GM12878 (cell line): ENCODE measurements at regions not wholly inside any gene's neighbourhood (a gene's known extent, or its start where the extent isn't known, plus 50 kb on each side); places are given as distances from the start of the nearest gene placed in this dataset.

Experiments
- ATAC-seq: fragments of 200-7000 bp; cut with Tn5 transposase; 3 replicates; pipeline ENCODE4 v1.9.1; 2020; ENCODE audit warnings: mild to moderate bottlenecking, moderate library complexity
- BruUV-seq: library from RNA; stranded (reverse); fragments of 400-500 nt; replicated peaks from 2 replicates; lab custom pipeline; 2021; lab: Mats Ljungman, UMichigan
- CTCF ChIA-PET: fragments of 300-600 bp; sonication (Branson Sonifier 250); formaldehyde crosslinking; extraction: SDS; loops from one replicate; lab custom pipeline; 2021; ENCODE audit warnings: inconsistent platforms; lab: Yijun Ruan, JAX
- POLR2A ChIA-PET: fragments of 350-600 bp; formaldehyde crosslinking; extraction: SDS; loops from one replicate; lab custom pipeline; 2021; ENCODE audit warnings: inconsistent platforms; lab: Charles Lee
- RAD21 ChIA-PET: fragments of 300-600 bp; sonication (Branson Sonifier 250); formaldehyde crosslinking; loops from one replicate; lab custom pipeline; 2023; ENCODE audit warnings: antibody characterized with exemption; ENCODE audit not compliant: unreplicated experiment; lab: Charles Lee
- SMC1A ChIA-PET: fragments of 300-600 bp; sonication (Branson Sonifier 250); formaldehyde crosslinking; loops from one replicate; lab custom pipeline; 2023; ENCODE audit not compliant: unreplicated experiment, uncharacterized antibody; lab: Charles Lee
- DNase-seq: peaks from one replicate; pipeline ENCODE4 v3.0.0-alpha.2; 2011; ENCODE audit warnings: low read depth, low spot score
- FAIRE-seq: peaks from 3 replicates; lab custom pipeline; 2011; peaks lifted over from hg19 to GRCh38; lab: Jason Lieb, UNC
- H2AFZ ChIP-seq: 2 replicates; pipeline ENCODE4 v1.6.0; 2011; ENCODE audit warnings: low read depth, low read length, control low read depth; ENCODE audit not compliant: control insufficient read depth
- H3K27ac ChIP-seq: 2 replicates; pipeline ENCODE4 v1.5.1; 2011; ENCODE audit warnings: control low read depth; ENCODE audit not compliant: control insufficient read depth, insufficient read depth
- H3K27me3 ChIP-seq, 2 experiments: replicated peaks in 1 of 2; 2 replicates each; pipeline versions ENCODE4 v1.6.0 to v1.6.1; 2011; ENCODE audit warnings: low read length in 1 of 2; ENCODE audit not compliant: control insufficient read depth in 2 of 2, insufficient read depth in 2 of 2
- H3K36me3 ChIP-seq, 2 experiments: 2 replicates each; pipeline ENCODE4 v1.5.1; 2011; ENCODE audit warnings: low read length in 1 of 2; ENCODE audit not compliant: control insufficient read depth in 2 of 2, insufficient read depth in 2 of 2
- H3K4me1 ChIP-seq: 2 replicates; pipeline ENCODE4 v1.6.1; 2011; ENCODE audit warnings: mild to moderate bottlenecking, low read length, moderate library complexity, mixed read lengths; ENCODE audit not compliant: control insufficient read depth, insufficient read depth
- H3K4me2 ChIP-seq: 2 replicates; pipeline ENCODE4 v1.6.0; 2011; ENCODE audit warnings: control low read depth; ENCODE audit not compliant: control insufficient read depth, insufficient read depth
- H3K4me3 ChIP-seq: fragments of 200-600 bp; sonication (generic); 2 replicates; pipeline ENCODE4 v1.5.1; 2016
- H3K79me2 ChIP-seq: 2 replicates; pipeline ENCODE4 v1.6.0; 2011; ENCODE audit warnings: low read length; ENCODE audit not compliant: control insufficient read depth, insufficient read depth
- H3K9ac ChIP-seq: 2 replicates; pipeline ENCODE4 v1.8.0; 2011; ENCODE audit warnings: low read length, control low read depth, mixed read lengths; ENCODE audit not compliant: control insufficient read depth, insufficient read depth
- H3K9me3 ChIP-seq: replicated peaks from 3 replicates; pipeline ENCODE4 v1.5.1; 2011; ENCODE audit warnings: mild to moderate bottlenecking, low read length; ENCODE audit not compliant: control insufficient read depth, insufficient read depth
- H4K20me1 ChIP-seq: 2 replicates; pipeline ENCODE4 v1.6.0; 2011; ENCODE audit not compliant: control insufficient read depth, insufficient read depth
- IRF4 ChIP-seq: IDR thresholded peaks from 2 replicates; pipeline ENCODE4 v1.6.1; 2011; ENCODE audit warnings: low read depth, low read length
- MTA3 ChIP-seq: IDR thresholded peaks from 2 replicates; pipeline ENCODE4 v1.6.1; 2012; ENCODE audit warnings: low read length, inconsistent platforms, borderline replicate concordance
- RB1 ChIP-seq: fragments of 450-650 bp; formaldehyde crosslinking; IDR thresholded peaks from 2 replicates; pipeline ENCODE4 v1.6.1; 2017; ENCODE audit warnings: mild to moderate bottlenecking, borderline replicate concordance
- RCOR1 ChIP-seq: conservative IDR thresholded peaks from 2 replicates; pipeline ENCODE4 v1.6.1; 2012; ENCODE audit warnings: low read depth, low read length, improper control_type of control experiment
- RELA ChIP-seq: fragments of 450-650 bp; IDR thresholded peaks from 2 replicates; pipeline ENCODE4 v1.8.0; 2014; ENCODE audit warnings: borderline replicate concordance; ENCODE audit not compliant: partially characterized antibody
- SMC3 ChIP-seq: IDR thresholded peaks from 2 replicates; pipeline ENCODE4 v1.6.1; 2011; ENCODE audit warnings: low read length, improper control_type of control experiment, borderline replicate concordance
- YBX1 ChIP-seq: fragments of 450-650 bp; IDR thresholded peaks from 2 replicates; pipeline ENCODE4 v1.6.1; 2016; ENCODE audit warnings: antibody characterized with exemption
- WGBS: methylation state at CpG from one replicate; pipeline ENCODE4 v1.1.6; 2016; ENCODE audit warnings: low lambda C conversion rate; ENCODE audit not compliant: insufficient replicate concordance, insufficient coverage; ENCODE audit errors: missing lambda C conversion rate; 5-methylcytosine and 5-hydroxymethylcytosine counted together
- in situ Hi-C: fragments of 300-500 bp; cut with MboI; formaldehyde crosslinking; loops from 9 replicates; pipeline ENCODE4 v1.14.3; 2018; ENCODE audit warnings: mixed read lengths
- intact Hi-C: fragments of 100-400 bp; cut with micrococcal nuclease; formaldehyde crosslinking; loops from one replicate; pipeline ENCODE4 v1.14.2; 2022; ENCODE audit not compliant: unreplicated experiment
- TF ChIP-seq, protein P1 (sequence below): IDR thresholded peaks from 2 replicates; pipeline ENCODE4 v1.6.1; 2012; ENCODE audit warnings: low read depth, low read length, improper control_type of control experiment
- TF ChIP-seq, protein P2 (sequence below): fragments of 450-650 bp; formaldehyde crosslinking; IDR thresholded peaks from 2 replicates; pipeline ENCODE4 v1.5.0; 2022; ENCODE audit warnings: mild to moderate bottlenecking, missing genetic modification characterization
- TF ChIP-seq, protein P3 (sequence below): fragments of 450-650 bp; IDR thresholded peaks from 2 replicates; pipeline ENCODE4 v1.6.1; 2016; ENCODE audit warnings: mild to moderate bottlenecking, moderate library complexity, borderline replicate concordance
- TF ChIP-seq, protein P4 (sequence below): fragments of 450-650 bp; IDR thresholded peaks from 2 replicates; pipeline ENCODE4 v1.6.1; 2017; ENCODE audit warnings: mild to moderate bottlenecking, moderate library complexity

DNA sequence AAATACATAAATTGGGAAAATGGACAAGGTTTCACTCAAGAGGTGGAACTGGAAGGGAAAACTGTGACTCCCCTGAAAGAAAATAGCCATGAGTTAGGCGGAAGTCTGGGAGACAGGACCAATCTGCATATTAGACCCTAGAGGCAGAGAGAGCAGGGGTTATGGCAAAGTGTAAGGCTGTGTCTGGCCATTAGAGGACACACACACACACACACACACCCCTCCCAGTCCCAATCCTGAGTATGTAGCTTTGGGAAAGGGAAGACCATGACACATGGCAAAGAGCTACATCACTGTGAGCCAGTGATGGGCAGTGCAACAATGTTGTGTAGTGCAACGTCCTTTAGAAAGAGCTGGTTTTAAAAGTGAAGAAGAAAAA, 479.9 kb upstream of the NXPH2 start:
- in situ Hi-C loops (no loop called here), intact Hi-C loops (no loop called here)
- DNase-seq = no peak
- no peak for FAIRE-seq
- CTCF ChIA-PET = no interaction called here
- POLR2A ChIA-PET = no interaction called here
- H3K36me3 ChIP-seq = no peaks in the 10 kb centered on the region
- no peak for ATAC-seq
- RAD21 ChIA-PET = interaction anchor here (1.1 kb wide), 1 partner anchor 9 kb away, joined by 3 read pairs; no protein-coding TSS in a partner anchor
- BruUV-seq = no TSS peak
- no peaks in the 10 kb centered on the region for H3K4me1 ChIP-seq
- TF ChIP-seq, protein P1, sequence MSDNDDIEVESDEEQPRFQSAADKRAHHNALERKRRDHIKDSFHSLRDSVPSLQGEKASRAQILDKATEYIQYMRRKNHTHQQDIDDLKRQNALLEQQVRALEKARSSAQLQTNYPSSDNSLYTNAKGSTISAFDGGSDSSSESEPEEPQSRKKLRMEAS = no peak
- TF ChIP-seq IRF4 = no peak
- no peak for TF ChIP-seq MTA3
- no peak for TF ChIP-seq RB1
- TF ChIP-seq SMC3 = no peak
- no peak for TF ChIP-seq RCOR1
- TF ChIP-seq, protein P2, sequence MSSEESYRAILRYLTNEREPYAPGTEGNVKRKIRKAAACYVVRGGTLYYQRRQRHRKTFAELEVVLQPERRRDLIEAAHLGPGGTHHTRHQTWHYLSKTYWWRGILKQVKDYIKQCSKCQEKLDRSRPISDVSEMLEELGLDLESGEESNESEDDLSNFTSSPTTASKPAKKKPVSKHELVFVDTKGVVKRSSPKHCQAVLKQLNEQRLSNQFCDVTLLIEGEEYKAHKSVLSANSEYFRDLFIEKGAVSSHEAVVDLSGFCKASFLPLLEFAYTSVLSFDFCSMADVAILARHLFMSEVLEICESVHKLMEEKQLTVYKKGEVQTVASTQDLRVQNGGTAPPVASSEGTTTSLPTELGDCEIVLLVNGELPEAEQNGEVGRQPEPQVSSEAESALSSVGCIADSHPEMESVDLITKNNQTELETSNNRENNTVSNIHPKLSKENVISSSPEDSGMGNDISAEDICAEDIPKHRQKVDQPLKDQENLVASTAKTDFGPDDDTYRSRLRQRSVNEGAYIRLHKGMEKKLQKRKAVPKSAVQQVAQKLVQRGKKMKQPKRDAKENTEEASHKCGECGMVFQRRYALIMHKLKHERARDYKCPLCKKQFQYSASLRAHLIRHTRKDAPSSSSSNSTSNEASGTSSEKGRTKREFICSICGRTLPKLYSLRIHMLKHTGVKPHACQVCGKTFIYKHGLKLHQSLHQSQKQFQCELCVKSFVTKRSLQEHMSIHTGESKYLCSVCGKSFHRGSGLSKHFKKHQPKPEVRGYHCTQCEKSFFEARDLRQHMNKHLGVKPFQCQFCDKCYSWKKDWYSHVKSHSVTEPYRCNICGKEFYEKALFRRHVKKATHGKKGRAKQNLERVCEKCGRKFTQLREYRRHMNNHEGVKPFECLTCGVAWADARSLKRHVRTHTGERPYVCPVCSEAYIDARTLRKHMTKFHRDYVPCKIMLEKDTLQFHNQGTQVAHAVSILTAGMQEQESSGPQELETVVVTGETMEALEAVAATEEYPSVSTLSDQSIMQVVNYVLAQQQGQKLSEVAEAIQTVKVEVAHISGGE (CRISPR knock-in tag) = no peak
- TF ChIP-seq, protein P3, sequence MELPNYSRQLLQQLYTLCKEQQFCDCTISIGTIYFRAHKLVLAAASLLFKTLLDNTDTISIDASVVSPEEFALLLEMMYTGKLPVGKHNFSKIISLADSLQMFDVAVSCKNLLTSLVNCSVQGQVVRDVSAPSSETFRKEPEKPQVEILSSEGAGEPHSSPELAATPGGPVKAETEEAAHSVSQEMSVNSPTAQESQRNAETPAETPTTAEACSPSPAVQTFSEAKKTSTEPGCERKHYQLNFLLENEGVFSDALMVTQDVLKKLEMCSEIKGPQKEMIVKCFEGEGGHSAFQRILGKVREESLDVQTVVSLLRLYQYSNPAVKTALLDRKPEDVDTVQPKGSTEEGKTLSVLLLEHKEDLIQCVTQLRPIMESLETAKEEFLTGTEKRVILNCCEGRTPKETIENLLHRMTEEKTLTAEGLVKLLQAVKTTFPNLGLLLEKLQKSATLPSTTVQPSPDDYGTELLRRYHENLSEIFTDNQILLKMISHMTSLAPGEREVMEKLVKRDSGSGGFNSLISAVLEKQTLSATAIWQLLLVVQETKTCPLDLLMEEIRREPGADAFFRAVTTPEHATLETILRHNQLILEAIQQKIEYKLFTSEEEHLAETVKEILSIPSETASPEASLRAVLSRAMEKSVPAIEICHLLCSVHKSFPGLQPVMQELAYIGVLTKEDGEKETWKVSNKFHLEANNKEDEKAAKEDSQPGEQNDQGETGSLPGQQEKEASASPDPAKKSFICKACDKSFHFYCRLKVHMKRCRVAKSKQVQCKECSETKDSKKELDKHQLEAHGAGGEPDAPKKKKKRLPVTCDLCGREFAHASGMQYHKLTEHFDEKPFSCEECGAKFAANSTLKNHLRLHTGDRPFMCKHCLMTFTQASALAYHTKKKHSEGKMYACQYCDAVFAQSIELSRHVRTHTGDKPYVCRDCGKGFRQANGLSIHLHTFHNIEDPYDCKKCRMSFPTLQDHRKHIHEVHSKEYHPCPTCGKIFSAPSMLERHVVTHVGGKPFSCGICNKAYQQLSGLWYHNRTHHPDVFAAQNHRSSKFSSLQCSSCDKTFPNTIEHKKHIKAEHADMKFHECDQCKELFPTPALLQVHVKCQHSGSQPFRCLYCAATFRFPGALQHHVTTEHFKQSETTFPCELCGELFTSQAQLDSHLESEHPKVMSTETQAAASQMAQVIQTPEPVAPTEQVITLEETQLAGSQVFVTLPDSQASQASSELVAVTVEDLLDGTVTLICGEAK = no peak
- no peak for TF ChIP-seq RELA
- TF ChIP-seq YBX1 = no peak
- TF ChIP-seq, protein P4, sequence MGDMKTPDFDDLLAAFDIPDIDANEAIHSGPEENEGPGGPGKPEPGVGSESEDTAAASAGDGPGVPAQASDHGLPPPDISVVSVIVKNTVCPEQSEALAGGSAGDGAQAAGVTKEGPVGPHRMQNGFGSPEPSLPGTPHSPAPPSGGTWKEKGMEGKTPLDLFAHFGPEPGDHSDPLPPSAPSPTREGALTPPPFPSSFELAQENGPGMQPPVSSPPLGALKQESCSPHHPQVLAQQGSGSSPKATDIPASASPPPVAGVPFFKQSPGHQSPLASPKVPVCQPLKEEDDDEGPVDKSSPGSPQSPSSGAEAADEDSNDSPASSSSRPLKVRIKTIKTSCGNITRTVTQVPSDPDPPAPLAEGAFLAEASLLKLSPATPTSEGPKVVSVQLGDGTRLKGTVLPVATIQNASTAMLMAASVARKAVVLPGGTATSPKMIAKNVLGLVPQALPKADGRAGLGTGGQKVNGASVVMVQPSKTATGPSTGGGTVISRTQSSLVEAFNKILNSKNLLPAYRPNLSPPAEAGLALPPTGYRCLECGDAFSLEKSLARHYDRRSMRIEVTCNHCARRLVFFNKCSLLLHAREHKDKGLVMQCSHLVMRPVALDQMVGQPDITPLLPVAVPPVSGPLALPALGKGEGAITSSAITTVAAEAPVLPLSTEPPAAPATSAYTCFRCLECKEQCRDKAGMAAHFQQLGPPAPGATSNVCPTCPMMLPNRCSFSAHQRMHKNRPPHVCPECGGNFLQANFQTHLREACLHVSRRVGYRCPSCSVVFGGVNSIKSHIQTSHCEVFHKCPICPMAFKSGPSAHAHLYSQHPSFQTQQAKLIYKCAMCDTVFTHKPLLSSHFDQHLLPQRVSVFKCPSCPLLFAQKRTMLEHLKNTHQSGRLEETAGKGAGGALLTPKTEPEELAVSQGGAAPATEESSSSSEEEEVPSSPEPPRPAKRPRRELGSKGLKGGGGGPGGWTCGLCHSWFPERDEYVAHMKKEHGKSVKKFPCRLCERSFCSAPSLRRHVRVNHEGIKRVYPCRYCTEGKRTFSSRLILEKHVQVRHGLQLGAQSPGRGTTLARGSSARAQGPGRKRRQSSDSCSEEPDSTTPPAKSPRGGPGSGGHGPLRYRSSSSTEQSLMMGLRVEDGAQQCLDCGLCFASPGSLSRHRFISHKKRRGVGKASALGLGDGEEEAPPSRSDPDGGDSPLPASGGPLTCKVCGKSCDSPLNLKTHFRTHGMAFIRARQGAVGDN = no peak
- H3K27ac ChIP-seq = no peak overlapping the region
- 19% methylated on average over 2 of the region's 2 CpGs for WGBS
- no peaks in the 10 kb centered on the region for H3K9me3 ChIP-seq
- no peak overlapping the region for H2AFZ ChIP-seq
- no peaks in the 10 kb centered on the region for H3K79me2 ChIP-seq
- no peak overlapping the region for H3K4me2 ChIP-seq
- H3K27me3 ChIP-seq = no peaks in the 10 kb centered on the region
- H3K9ac ChIP-seq = no peak overlapping the region
- SMC1A ChIA-PET = interaction anchor here (1.0 kb wide), 1 partner anchor 29 kb away, joined by 3 read pairs; no protein-coding TSS in a partner anchor
- H4K20me1 ChIP-seq = no peaks in the 10 kb centered on the region
- no peak overlapping the region for H3K4me3 ChIP-seq
